Neuron (in vitro differentiated cells): ENCODE measurements at regions not wholly inside any gene's neighbourhood (a gene's known extent, or its start where the extent isn't known, plus 50 kb on each side); places are given as distances from the start of the nearest gene placed in this dataset.

ENCODE experiments used
- H2AFZ ChIP-seq: one replicate; pipeline ENCODE4 v1.6.1; 2013; ENCODE audit warnings: low read depth, mild to moderate bottlenecking, inconsistent platforms, low read length, moderate library complexity
- H3K27me3 ChIP-seq: one replicate; pipeline ENCODE4 v1.6.1; 2013; ENCODE audit warnings: low read length; ENCODE audit not compliant: insufficient read depth
- H3K36me3 ChIP-seq: one replicate; pipeline ENCODE4 v1.6.1; 2013; ENCODE audit warnings: low read length; ENCODE audit not compliant: insufficient read depth
- H3K4me1 ChIP-seq: one replicate; pipeline ENCODE4 v1.6.1; 2013; ENCODE audit warnings: low read length; ENCODE audit not compliant: insufficient read depth
- H3K4me3 ChIP-seq: 2 replicates; pipeline ENCODE4 v1.5.1; 2013; ENCODE audit warnings: mild to moderate bottlenecking, low read length, moderate library complexity
- H3K9me3 ChIP-seq: one replicate; pipeline ENCODE4 v1.6.1; 2013; ENCODE audit warnings: low read length

DNA sequence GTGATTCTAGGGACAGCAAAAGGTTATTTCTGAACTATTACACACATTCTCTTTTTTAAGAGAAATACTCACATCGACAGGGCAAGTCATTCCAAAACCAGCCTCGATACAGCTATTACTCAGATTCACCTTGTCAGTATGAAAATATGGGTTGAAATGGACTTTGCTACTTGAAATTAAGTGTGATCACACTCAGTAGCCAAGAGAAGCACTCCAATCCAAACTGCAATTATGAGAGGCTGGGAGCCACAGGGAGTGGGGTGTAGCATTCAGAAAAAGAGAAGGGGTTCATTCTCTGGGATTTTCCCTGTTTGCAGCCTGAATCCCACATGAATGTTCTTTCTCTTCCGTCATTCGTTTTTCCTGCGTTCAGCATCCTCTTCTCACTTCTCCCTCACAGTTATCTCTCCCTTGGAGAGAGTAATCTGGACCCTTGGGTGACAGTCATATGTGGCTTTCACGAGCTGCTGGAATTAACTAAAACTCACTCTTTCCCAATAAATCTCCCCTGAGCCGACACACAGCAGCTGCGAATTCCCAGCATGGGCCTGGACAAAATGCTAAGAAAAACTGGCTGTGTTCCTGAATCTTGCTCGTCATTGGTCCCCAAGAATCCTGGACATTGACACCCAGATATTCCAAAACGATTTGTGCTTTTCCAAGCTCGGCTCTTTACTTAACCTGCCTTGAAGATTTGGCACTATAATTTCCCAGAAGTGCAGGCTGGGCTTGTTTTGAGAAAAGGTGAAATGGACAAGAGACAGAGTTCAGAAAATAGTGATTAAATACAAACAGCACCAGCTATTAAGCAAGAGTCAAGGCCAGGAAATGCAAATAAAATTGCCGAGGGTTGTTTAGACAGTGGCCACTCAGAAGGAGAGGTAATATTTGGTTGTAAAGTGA is 199.5 kb upstream of the PLEKHG7 start:
- Histone ChIP-seq H3K4me1 (peaks cover 23% of the 10 kb centered on the region), H3K27me3 (no peaks in the 10 kb centered on the region), H3K9me3 (no peaks in the 10 kb centered on the region), H3K36me3 (no peaks in the 10 kb centered on the region), H2AFZ (no peak overlapping the region), H3K4me3 (no peak overlapping the region)

DNA sequence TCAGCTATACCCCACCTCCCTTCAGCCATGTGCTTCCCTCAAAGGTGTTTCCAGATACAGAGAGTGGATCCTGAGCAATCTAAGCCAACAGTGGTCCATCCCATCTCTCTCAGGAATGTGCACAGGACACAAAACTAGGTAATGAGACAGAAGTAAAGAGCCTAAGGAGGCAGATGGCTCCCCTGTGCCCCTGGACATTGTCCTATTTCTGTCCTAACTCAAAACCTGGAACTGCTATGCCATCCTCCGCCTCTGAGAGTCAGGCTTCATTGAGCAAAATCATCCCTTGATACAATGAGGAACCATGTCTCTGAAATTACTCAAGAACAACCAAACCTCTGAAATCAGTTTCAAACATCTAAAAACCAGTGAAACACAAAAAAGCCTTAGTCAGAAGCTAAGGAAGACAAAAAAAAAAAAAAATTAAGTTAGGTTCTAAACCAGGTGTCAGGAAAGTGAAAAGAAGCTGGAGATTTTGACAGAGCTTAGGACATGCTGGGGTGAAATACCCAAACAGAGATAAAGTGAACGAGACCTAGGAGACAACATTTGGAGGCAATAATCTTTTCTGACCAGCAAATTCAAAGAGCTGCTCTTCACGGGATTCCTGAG is 200.3 kb upstream of the PLEKHG7 start:
- Histone ChIP-seq H3K4me1 (peaks cover 23% of the 10 kb centered on the region), H3K36me3 (no peaks in the 10 kb centered on the region), H2AFZ (no peak overlapping the region), H3K4me3 (no peak overlapping the region), H3K27me3 (no peaks in the 10 kb centered on the region), H3K9me3 (no peaks in the 10 kb centered on the region)

DNA sequence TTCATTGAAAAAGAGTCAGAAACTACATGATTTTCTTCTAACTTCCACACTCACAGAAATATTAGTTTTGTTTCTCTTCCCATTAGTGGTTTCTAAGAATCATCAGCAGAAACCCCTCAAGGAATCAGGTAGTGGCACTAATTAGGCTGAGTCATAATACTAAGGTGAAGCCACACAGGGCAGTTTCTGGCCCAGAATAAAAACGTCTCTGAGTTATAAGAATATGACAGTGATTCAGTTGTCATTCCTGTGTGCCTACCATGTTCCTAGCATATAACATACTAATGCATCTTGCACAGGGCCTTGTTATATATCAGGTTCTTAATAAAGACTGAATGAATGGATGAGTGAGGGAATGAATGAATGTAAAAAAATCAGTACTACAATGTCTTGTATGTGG is 206.0 kb upstream of the PLEKHG7 start:
- no peaks in the 10 kb centered on the region for H3K36me3 ChIP-seq
- H3K27me3 ChIP-seq, result no peaks in the 10 kb centered on the region
- H3K4me3 ChIP-seq, result no peak overlapping the region
- H3K9me3 ChIP-seq, result peaks cover 2% of the 10 kb centered on the region
- no peaks in the 10 kb centered on the region for H3K4me1 ChIP-seq
- H2AFZ ChIP-seq, result no peak overlapping the region

DNA sequence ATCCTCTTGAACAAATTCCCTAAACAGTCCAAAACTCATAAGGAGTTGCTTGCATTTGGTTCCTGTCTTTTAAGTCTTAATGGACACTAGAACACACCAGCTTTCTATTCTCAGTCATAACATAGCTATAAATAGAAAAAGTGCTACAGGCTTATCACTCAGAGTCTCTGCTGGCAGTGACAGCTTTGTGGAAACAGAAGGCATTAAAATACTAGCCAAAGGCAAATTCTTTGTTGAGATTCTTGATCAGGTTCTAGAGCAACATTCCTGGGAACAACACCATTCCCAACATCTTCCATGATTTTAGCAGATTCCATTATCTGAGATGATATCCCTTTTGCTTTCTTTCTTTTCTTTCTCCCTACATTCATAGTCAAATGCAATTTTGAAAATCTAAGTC is 207.7 kb upstream of the PLEKHG7 start:
- H3K9me3 ChIP-seq, result peaks cover 2% of the 10 kb centered on the region
- H3K36me3 ChIP-seq, result no peaks in the 10 kb centered on the region
- H2AFZ ChIP-seq, result no peak overlapping the region
- H3K27me3 ChIP-seq, result no peaks in the 10 kb centered on the region
- no peak overlapping the region for H3K4me3 ChIP-seq
- H3K4me1 ChIP-seq, result no peaks in the 10 kb centered on the region

GRCh38 chr12:92493816-92494215 is 209.0 kb upstream of the PLEKHG7 start:
- no peaks in the 10 kb centered on the region for H3K36me3 ChIP-seq
- no peaks in the 10 kb centered on the region for H3K4me1 ChIP-seq
- no peak overlapping the region for H2AFZ ChIP-seq
- peaks cover 2% of the 10 kb centered on the region for H3K9me3 ChIP-seq
- no peak overlapping the region for H3K4me3 ChIP-seq
- no peaks in the 10 kb centered on the region for H3K27me3 ChIP-seq

DNA sequence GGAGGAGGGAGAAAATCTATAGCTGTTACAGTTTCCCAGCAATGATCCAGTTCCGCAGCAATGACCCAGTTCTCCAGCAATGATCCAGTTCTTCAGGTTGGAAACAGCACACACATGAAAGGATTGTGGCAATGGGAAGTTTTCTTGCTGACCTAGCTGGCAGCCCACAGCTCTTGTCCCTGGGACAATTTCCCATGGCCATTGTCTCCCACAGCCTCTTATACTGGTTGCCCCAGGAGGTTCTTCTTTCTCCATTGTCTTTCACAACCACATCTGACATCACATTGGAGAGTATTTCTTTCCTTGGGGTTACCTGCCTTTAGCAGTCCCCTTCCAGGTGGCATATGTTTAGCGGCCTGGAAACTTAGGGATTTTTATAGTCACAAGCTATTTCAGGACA is 209.8 kb upstream of the PLEKHG7 start:
- H3K4me1 ChIP-seq, result no peaks in the 10 kb centered on the region
- no peak overlapping the region for H2AFZ ChIP-seq
- H3K27me3 ChIP-seq, result no peaks in the 10 kb centered on the region
- no peak overlapping the region for H3K4me3 ChIP-seq
- peaks cover 2% of the 10 kb centered on the region for H3K9me3 ChIP-seq
- no peaks in the 10 kb centered on the region for H3K36me3 ChIP-seq

GRCh38 chr12:92492291-92492690 is 210.5 kb upstream of the PLEKHG7 start:
- Histone ChIP-seq H3K36me3 (no peaks in the 10 kb centered on the region), H2AFZ (no peak overlapping the region), H3K27me3 (no peaks in the 10 kb centered on the region), H3K4me3 (no peak overlapping the region), H3K4me1 (peaks cover under 1% of the 10 kb centered on the region), H3K9me3 (peaks cover 2% of the 10 kb centered on the region)

GRCh38 chr12:92489781-92490180 is 213.0 kb upstream of the PLEKHG7 start:
- peaks cover 2% of the 10 kb centered on the region for H3K4me1 ChIP-seq
- no peak overlapping the region for H2AFZ ChIP-seq
- H3K9me3 ChIP-seq, result peaks cover 2% of the 10 kb centered on the region
- no peaks in the 10 kb centered on the region for H3K27me3 ChIP-seq
- no peak overlapping the region for H3K4me3 ChIP-seq
- H3K36me3 ChIP-seq, result no peaks in the 10 kb centered on the region

DNA sequence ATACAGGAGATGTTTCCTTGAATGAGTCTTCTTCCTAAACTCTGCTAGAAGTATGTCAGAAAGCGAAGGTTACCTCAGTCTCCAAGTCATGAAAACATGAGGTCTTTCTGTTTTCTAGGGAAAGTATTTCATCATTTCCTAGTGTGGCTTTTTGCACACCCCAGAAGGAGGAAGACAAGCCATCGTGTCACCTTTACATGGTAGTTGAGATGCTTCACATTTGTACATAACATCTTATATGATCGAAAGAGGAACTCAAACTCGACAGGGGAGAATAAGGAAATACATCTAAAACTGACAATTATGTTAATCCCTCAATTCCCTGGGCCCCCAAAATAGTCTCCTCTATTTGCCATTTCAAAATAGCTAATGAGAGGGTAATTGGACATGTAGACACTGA is 214.1 kb upstream of the PLEKHG7 start:
- H3K4me1 ChIP-seq, result peaks cover 2% of the 10 kb centered on the region
- no peak overlapping the region for H3K4me3 ChIP-seq
- peaks cover 2% of the 10 kb centered on the region for H3K9me3 ChIP-seq
- no peak overlapping the region for H2AFZ ChIP-seq
- H3K36me3 ChIP-seq, result no peaks in the 10 kb centered on the region
- no peaks in the 10 kb centered on the region for H3K27me3 ChIP-seq

GRCh38 chr12:92487138-92487485 is 215.7 kb upstream of the PLEKHG7 start:
- Histone ChIP-seq H3K4me3 (no peak overlapping the region), H3K9me3 (peaks cover under 1% of the 10 kb centered on the region), H3K4me1 (peaks cover 2% of the 10 kb centered on the region), H2AFZ (no peak overlapping the region), H3K27me3 (no peaks in the 10 kb centered on the region), H3K36me3 (no peaks in the 10 kb centered on the region)

GRCh38 chr12:92486443-92487137 is 216.2 kb upstream of the PLEKHG7 start:
- Histone ChIP-seq H3K36me3 (no peaks in the 10 kb centered on the region), H3K4me3 (no peak overlapping the region), H3K4me1 (peaks cover 2% of the 10 kb centered on the region), H3K27me3 (no peaks in the 10 kb centered on the region), H2AFZ (no peak overlapping the region), H3K9me3 (no peaks in the 10 kb centered on the region)

DNA sequence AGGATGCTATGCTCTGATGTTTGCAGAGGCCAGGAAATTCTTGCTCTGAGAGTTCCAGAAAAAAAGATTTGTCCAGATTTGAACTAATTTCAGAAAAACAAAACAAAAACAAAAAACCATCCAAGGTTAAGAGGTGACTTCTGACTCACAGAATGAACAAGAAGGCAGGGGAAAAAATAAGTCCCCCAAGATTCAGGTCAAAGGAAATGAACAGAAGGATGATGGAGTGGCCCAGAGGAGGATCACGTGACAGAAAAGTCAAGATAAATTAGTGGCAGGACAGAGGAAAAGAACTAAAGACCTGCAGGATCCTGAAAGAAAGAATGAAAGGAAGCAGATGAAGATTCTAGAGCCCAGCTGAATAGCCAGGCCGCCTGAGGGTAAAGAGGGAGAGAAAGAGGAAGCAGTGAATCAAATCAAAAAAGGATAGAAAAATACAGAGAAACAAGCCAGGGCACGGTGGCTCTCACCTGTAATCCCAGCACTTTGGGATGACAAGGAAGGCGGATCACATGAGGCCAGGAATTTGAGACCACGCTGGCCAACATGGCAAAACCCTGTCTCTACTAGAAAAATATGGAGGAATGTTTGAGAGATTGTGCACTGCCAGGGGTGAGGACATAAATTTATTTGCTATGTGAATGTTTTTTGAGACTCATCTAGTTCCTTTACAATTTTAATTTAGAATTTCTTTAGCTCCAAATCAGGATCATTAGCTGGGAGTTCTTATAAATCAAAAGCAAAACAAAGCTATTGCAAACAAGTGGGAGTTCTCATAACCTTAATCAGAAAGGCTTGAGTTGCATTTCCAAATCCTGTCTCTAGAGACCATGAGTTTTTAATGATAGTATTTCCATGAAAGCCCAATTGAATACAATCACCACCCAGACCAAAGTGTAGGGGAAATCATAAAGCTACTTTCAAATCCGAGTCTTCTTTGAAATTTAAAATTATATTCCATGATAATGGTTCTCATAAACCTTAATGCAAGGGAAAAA is 217.1 kb upstream of the PLEKHG7 start:
- peaks cover 2% of the 10 kb centered on the region for H3K4me1 ChIP-seq
- H3K9me3 ChIP-seq, result no peaks in the 10 kb centered on the region
- H3K27me3 ChIP-seq, result no peaks in the 10 kb centered on the region
- H2AFZ ChIP-seq, result no peak overlapping the region
- no peak overlapping the region for H3K4me3 ChIP-seq
- no peaks in the 10 kb centered on the region for H3K36me3 ChIP-seq
